K562 (cell line): ENCODE measurements at regions not wholly inside any gene's neighbourhood (a gene's known extent, or its start where the extent isn't known, plus 50 kb on each side); places are given as distances from the start of the nearest gene placed in this dataset.
A peak's percentile ranks its signal among the peaks of the same experiment; 100 is the strongest.

Experiments used
- ATAC-seq: fragments of 200-7000 bp; cut with Tn5 transposase; 3 replicates; pipeline ENCODE4 v1.9.1; 2020; ENCODE audit warnings: moderate library complexity
- BruUV-seq: library from RNA; stranded (reverse); fragments of 400-500 nt; replicated peaks from 2 replicates; lab custom pipeline; 2021; lab: Mats Ljungman, UMichigan
- CTCF ChIA-PET: fragments of 300-600 bp; formaldehyde crosslinking; extraction: SDS; loops from one replicate; lab custom pipeline; 2021; ENCODE audit warnings: low intra/inter-chr PET ratio; lab: Yijun Ruan, JAX
- POLR2A ChIA-PET: fragments of 300-600, 350-650 bp; sonication (Branson Sonifier 250); formaldehyde crosslinking; extraction: SDS; loops from one replicate; lab custom pipeline; 2021; ENCODE audit warnings: antibody characterized with exemption, inconsistent platforms; lab: Yijun Ruan, JAX
- DNase-seq, 4 experiments: peaks; one replicate each; pipeline versions ENCODE4 v3.0.0 to v3.0.0-alpha.2; 2011 to 2018; ENCODE audit warnings: low spot score in 3 of 4, mixed read lengths in 3 of 4; ENCODE audit errors: extremely low read depth in 1 of 4
- FAIRE-seq: peaks from 2 replicates; lab custom pipeline; 2011; peaks lifted over from hg19 to GRCh38; lab: Jason Lieb, UNC
- H2AFZ ChIP-seq: 2 replicates; pipeline ENCODE4 v1.6.0; 2011; ENCODE audit warnings: low read depth, low read length, control low read depth, inconsistent platforms
- H3K27ac ChIP-seq: fragments of 200-600 bp; 3 replicates; pipeline ENCODE4 v1.8.0; 2011; ENCODE audit warnings: low read depth, mild to moderate bottlenecking, control low read depth, inconsistent platforms, low read length, moderate library complexity, mixed read lengths; ENCODE audit errors: extremely low read depth
- H3K27me3 ChIP-seq, 2 experiments: fragments of 300-600 bp in 1 of 2; 2 replicates in 1 of 2; 3 replicates in 1 of 2; pipeline versions ENCODE4 v1.6.0 to v1.8.0; 2011; ENCODE audit warnings: inconsistent platforms in 2 of 2, low read length in 2 of 2, mild to moderate bottlenecking in 1 of 2, mixed read lengths in 1 of 2, moderate library complexity in 1 of 2; ENCODE audit not compliant: control insufficient read depth in 2 of 2, insufficient read depth in 2 of 2
- H3K36me3 ChIP-seq: fragments of 300-600 bp; 3 replicates; pipeline ENCODE4 v1.8.0; 2011; ENCODE audit warnings: mild to moderate bottlenecking, low read length, inconsistent platforms; ENCODE audit not compliant: control insufficient read depth, insufficient read depth
- H3K4me1 ChIP-seq, 2 experiments: fragments of 200-600 bp in 1 of 2; replicated peaks in 1 of 2; 2 replicates in 1 of 2; 3 replicates in 1 of 2; pipeline versions ENCODE4 v1.5.1 to v1.8.0; 2011; ENCODE audit warnings: inconsistent platforms in 2 of 2, low read length in 2 of 2, mild to moderate bottlenecking in 1 of 2, mixed read lengths in 1 of 2, moderate library complexity in 1 of 2; ENCODE audit not compliant: control insufficient read depth in 2 of 2, insufficient read depth in 2 of 2
- H3K4me2 ChIP-seq: 2 replicates; pipeline ENCODE4 v1.6.1; 2011; ENCODE audit warnings: low read length, control low read depth, inconsistent platforms, mixed read lengths; ENCODE audit not compliant: insufficient read depth
- H3K4me3 ChIP-seq: fragments of 200-600 bp; sonication (generic), shearing (Covaris generic); 2 replicates; pipeline ENCODE4 v1.5.1; 2016; ENCODE audit warnings: control low read depth, inconsistent platforms
- H3K79me2 ChIP-seq: fragments of 200-600 bp; 3 replicates; pipeline ENCODE4 v1.8.0; 2011; ENCODE audit warnings: low read length, inconsistent platforms; ENCODE audit not compliant: control insufficient read depth, insufficient read depth
- H3K9ac ChIP-seq, 2 experiments: 2 replicates each; pipeline versions ENCODE4 v1.6.0 to v1.6.1; 2011; ENCODE audit warnings: low read depth in 2 of 2, low read length in 2 of 2, control low read depth in 1 of 2, inconsistent platforms in 1 of 2, mild to moderate bottlenecking in 1 of 2, mixed read lengths in 1 of 2; ENCODE audit not compliant: insufficient read depth in 1 of 2
- H3K9me1 ChIP-seq: one replicate; pipeline ENCODE4 v1.6.0; 2011; ENCODE audit warnings: inconsistent platforms, mild to moderate bottlenecking, low read length, moderate library complexity; ENCODE audit not compliant: control insufficient read depth, insufficient read depth
- H3K9me3 ChIP-seq: replicated peaks from 2 replicates; pipeline ENCODE4 v1.5.1; 2011; ENCODE audit warnings: low read depth, low read length, inconsistent platforms; ENCODE audit not compliant: control insufficient read depth, insufficient read depth
- H4K20me1 ChIP-seq: replicated peaks from 2 replicates; pipeline ENCODE4 v1.6.1; 2011; ENCODE audit warnings: low read length, inconsistent platforms, mixed read lengths; ENCODE audit not compliant: control insufficient read depth, insufficient read depth
- C11orf30 ChIP-seq: fragments of 450-650 bp; IDR thresholded peaks from 2 replicates; pipeline ENCODE4 v1.6.1; 2016; ENCODE audit warnings: low read depth, mild to moderate bottlenecking
- MAFK ChIP-seq: IDR thresholded peaks from 2 replicates; pipeline ENCODE4 v1.6.1; 2011; ENCODE audit warnings: low read length, improper control_type of control experiment
- NFE2 ChIP-seq: IDR thresholded peaks from 2 replicates; pipeline ENCODE4 v1.6.1; 2014; ENCODE audit warnings: antibody characterized with exemption, low read depth
- ZNF277 ChIP-seq: fragments of 250-450 bp; sonication (Bioruptor Pico); IDR thresholded peaks from 2 replicates; pipeline ENCODE4 v1.8.0; 2022; ENCODE audit warnings: inconsistent platforms, mild to moderate bottlenecking, moderate library complexity, borderline replicate concordance
- WGBS: fragments of 100-300 bp; shearing (Covaris generic); methylation state at CpG from one replicate; pipeline ENCODE4 v1.1.6; 2016; ENCODE audit warnings: low coverage, mixed read lengths; ENCODE audit not compliant: insufficient coverage; ENCODE audit errors: missing lambda C conversion rate; 5-methylcytosine and 5-hydroxymethylcytosine counted together
- in situ Hi-C: fragments of 300-500 bp; cut with MboI; formaldehyde crosslinking; loops from 4 replicates; pipeline ENCODE4 v1.15.0; 2018; ENCODE audit warnings: inconsistent platforms, mixed read lengths
- intact Hi-C: fragments of 100-400 bp; cut with micrococcal nuclease; formaldehyde crosslinking; loops from 2 replicates; pipeline ENCODE4 v1.14.2; 2022

- Histone ChIP-seq H3K36me3 (no peaks in the 10 kb centered on the region), H3K9me1 (no peaks in the 10 kb centered on the region), H2AFZ (no peak overlapping the region; the same call in 1 of the 2 replicates), H3K27me3 (no peaks in the 10 kb centered on the region), H3K9ac (no peak overlapping the region), H4K20me1 (no peaks in the 10 kb centered on the region)
- no TSS peak for BruUV-seq
- FAIRE-seq (no peak), DNase-seq (peak in 1 of 4 experiments; percentile 2)
- in situ Hi-C loops: no loop called here
- CTCF ChIA-PET: no interaction called here
- WGBS: 9% methylated on average over 4 of the region's 4 CpGs
- TF ChIP-seq NFE2 (peak; percentile 38), C11orf30 (peak; percentile 53; the same call in 1 of the 2 replicates), ZNF277 (CRISPR knock-in tag) (no peak), MAFK (0 out of 2 replicates have a peak, but pooled peaks have one; percentile 16)
- TF ChIP-seq, all 486 proteins: peak for 3
- intact Hi-C loops: no loop called here
- POLR2A ChIA-PET: no interaction called here
- ATAC-seq: no peak
- H3K4me3 ChIP-seq: no peak overlapping the region
- H3K9me3 ChIP-seq: no peaks in the 10 kb centered on the region
- H3K79me2 ChIP-seq: no peaks in the 10 kb centered on the region
- H3K4me2 ChIP-seq: no peak overlapping the region
- H3K27ac ChIP-seq: peak overlapping the region; percentile 52; the same call in 1 of the 3 replicates
- H3K4me1 ChIP-seq: no peaks in the 10 kb centered on the region
Measured at GRCh38 chr14:27427796-27428195, 830.0 kb upstream of the NOVA1 start.
